ENCODE measurements at regions not wholly inside any gene's neighbourhood (a gene's known extent, or its start where the extent isn't known, plus 50 kb on each side); places are given as distances from the start of the nearest gene placed in this dataset.

GRCh38 chr5:50964746-50965653 lies 298.6 kb downstream of the PARP8 start:
- no peak for DNase-seq (ENCODE audit: low spot score)

GRCh38 chr5:50965654-50966375 lies 299.4 kb downstream of the PARP8 start:
- DNase-seq (ENCODE audit: low spot score): no peak

GRCh38 chr5:50967009-50967562 lies 300.6 kb downstream of the PARP8 start:
- no peak for DNase-seq (ENCODE audit: low spot score)

GRCh38 chr5:50967563-50968355 lies 301.3 kb downstream of the PARP8 start:
- DNase-seq (ENCODE audit: low spot score): no peak

GRCh38 chr5:50968356-50969149 lies 302.1 kb downstream of the PARP8 start:
- no peak for DNase-seq (ENCODE audit: low spot score)

- DNase-seq (ENCODE audit: low spot score): no peak
Measured at GRCh38 chr5:50969151-50970031, 303.0 kb downstream of the PARP8 start.

GRCh38 chr5:50975840-50976239 lies 309.4 kb downstream of the PARP8 start:
- DNase-seq (ENCODE audit: low spot score): no peak

- DNase-seq (ENCODE audit: low spot score): no peak
Measured at GRCh38 chr5:50978924-50979323, 312.5 kb downstream of the PARP8 start.

- no peak for DNase-seq (ENCODE audit: low spot score)
Measured at GRCh38 chr5:50984640-50985039, 318.2 kb downstream of the PARP8 start.

GRCh38 chr5:50990296-50990924 lies 324.0 kb downstream of the PARP8 start:
- DNase-seq (ENCODE audit: low spot score): no peak

GRCh38 chr5:50995285-50995942 lies 329.0 kb downstream of the PARP8 start:
- no peak for DNase-seq (ENCODE audit: low spot score)

- no peak for DNase-seq (ENCODE audit: low spot score)
Measured at GRCh38 chr5:51001227-51001923, 334.9 kb downstream of the PARP8 start.

- DNase-seq (ENCODE audit: low spot score): no peak
Measured at GRCh38 chr5:51002368-51002767, 335.9 kb downstream of the PARP8 start.

- DNase-seq (ENCODE audit: low spot score): no peak
Measured at GRCh38 chr5:51013036-51013435, 346.6 kb downstream of the PARP8 start.

- no peak for DNase-seq (ENCODE audit: low spot score)
Measured at GRCh38 chr5:51018423-51018822, 352.0 kb downstream of the PARP8 start.

- DNase-seq (ENCODE audit: low spot score): no peak
Measured at GRCh38 chr5:51024263-51024662, 357.8 kb downstream of the PARP8 start.

GRCh38 chr5:51027271-51027670 lies 356.0 kb upstream of the ISL1 start:
- no peak for DNase-seq (ENCODE audit: low spot score)

GRCh38 chr5:51028394-51028793 lies 354.9 kb upstream of the ISL1 start:
- no peak for DNase-seq (ENCODE audit: low spot score)
